ENCODE measurements at regions not wholly inside any gene's neighbourhood (a gene's known extent, or its start where the extent isn't known, plus 50 kb on each side); places are given as distances from the start of the nearest gene placed in this dataset.

DNA sequence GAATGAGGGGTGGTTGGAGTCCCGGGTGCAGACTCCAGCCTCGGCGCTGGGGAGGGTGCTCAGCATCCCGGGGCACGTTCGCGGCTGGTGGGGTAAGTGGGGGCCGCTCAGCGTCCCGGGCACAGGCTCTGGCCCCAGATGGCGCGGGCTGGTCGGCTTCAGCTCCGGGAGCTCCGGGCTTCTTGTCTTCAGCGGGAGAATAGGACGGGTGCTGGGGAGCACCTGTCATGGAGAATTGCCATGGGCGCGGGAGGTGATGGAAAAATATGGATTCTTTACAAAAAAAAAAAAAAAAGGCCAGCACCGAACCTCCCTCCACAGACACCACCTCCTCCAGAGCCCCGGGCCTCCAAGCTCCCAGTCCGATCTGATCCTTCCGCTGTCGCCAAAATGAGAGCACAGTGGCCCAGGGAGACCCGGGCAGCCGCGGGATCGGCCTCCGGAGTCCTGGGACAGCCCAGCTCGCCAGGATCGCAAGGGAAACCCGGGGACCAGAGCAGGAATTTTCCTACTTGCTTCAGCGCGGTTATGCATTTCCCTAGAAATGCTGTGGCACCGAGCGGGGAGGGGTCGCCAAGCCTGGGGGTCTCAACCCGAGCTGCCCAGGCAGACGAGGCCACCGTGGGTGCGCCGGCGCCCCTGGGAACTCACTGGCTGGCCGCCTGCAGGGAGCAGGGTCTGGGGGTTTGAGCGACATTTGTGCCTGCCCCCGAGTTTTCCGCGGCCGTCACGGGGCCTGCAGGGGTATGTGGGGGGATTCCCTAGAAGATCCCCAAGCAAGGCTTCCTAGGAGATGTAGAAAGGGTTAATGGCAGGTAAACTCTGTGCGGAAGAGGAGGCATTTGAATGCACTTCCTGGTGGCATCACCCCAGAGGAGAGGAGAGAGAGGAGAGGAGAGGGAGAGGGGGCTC is 1336.9 kb downstream of the BRD1 start:
- TF ChIP-seq, protein P1, sequence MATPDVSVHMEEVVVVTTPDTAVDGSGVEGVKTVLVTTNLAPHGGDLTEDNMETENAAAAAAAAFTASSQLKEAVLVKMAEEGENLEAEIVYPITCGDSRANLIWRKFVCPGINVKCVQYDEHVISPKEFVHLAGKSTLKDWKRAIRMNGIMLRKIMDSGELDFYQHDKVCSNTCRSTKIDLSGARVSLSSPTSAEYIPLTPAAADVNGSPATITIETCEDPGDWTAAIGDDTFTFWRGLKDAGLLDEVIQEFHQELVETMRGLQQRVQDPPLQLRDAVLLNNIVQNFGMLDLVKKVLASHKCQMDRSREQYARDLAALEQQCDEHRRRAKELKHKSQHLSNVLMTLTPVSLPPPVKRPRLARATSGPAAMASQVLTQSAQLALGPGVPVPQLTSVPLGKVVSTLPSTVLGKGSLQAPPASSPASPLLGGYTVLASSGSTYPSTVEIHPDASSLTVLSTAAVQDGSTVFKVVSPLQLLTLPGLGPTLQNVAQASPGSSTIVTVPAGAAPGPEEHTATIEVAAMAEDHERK (CRISPR knock-in tag; IDR thresholded peaks at IDR 0.05; ENCODE audit: low read depth) = no peak
- TF ChIP-seq, protein P2, sequence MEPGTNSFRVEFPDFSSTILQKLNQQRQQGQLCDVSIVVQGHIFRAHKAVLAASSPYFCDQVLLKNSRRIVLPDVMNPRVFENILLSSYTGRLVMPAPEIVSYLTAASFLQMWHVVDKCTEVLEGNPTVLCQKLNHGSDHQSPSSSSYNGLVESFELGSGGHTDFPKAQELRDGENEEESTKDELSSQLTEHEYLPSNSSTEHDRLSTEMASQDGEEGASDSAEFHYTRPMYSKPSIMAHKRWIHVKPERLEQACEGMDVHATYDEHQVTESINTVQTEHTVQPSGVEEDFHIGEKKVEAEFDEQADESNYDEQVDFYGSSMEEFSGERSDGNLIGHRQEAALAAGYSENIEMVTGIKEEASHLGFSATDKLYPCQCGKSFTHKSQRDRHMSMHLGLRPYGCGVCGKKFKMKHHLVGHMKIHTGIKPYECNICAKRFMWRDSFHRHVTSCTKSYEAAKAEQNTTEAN (CRISPR knock-in tag; conservative IDR thresholded peaks at IDR 0.05) = no peak
- TF ChIP-seq FOXA3 (CRISPR knock-in tag; IDR thresholded peaks at IDR 0.05) (no peak), ZNF383 (CRISPR knock-in tag; IDR thresholded peaks at IDR 0.05; ENCODE audit: borderline replicate concordance) (no peak), CREB1 (IDR thresholded peaks at IDR 0.05) (no peak), CREB1 (CRISPR knock-in tag; IDR thresholded peaks at IDR 0.05) (no peak), ZNF382 (CRISPR knock-in tag; IDR thresholded peaks at IDR 0.05; ENCODE audit: borderline replicate concordance) (no peak), NBN (conservative IDR thresholded peaks at IDR 0.05) (no peak)
- TF ChIP-seq, protein P3, sequence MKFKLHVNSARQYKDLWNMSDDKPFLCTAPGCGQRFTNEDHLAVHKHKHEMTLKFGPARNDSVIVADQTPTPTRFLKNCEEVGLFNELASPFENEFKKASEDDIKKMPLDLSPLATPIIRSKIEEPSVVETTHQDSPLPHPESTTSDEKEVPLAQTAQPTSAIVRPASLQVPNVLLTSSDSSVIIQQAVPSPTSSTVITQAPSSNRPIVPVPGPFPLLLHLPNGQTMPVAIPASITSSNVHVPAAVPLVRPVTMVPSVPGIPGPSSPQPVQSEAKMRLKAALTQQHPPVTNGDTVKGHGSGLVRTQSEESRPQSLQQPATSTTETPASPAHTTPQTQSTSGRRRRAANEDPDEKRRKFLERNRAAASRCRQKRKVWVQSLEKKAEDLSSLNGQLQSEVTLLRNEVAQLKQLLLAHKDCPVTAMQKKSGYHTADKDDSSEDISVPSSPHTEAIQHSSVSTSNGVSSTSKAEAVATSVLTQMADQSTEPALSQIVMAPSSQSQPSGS (CRISPR knock-in tag; IDR thresholded peaks at IDR 0.05) = no peak
- TF ChIP-seq, protein P4, sequence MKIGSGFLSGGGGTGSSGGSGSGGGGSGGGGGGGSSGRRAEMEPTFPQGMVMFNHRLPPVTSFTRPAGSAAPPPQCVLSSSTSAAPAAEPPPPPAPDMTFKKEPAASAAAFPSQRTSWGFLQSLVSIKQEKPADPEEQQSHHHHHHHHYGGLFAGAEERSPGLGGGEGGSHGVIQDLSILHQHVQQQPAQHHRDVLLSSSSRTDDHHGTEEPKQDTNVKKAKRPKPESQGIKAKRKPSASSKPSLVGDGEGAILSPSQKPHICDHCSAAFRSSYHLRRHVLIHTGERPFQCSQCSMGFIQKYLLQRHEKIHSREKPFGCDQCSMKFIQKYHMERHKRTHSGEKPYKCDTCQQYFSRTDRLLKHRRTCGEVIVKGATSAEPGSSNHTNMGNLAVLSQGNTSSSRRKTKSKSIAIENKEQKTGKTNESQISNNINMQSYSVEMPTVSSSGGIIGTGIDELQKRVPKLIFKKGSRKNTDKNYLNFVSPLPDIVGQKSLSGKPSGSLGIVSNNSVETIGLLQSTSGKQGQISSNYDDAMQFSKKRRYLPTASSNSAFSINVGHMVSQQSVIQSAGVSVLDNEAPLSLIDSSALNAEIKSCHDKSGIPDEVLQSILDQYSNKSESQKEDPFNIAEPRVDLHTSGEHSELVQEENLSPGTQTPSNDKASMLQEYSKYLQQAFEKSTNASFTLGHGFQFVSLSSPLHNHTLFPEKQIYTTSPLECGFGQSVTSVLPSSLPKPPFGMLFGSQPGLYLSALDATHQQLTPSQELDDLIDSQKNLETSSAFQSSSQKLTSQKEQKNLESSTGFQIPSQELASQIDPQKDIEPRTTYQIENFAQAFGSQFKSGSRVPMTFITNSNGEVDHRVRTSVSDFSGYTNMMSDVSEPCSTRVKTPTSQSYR (CRISPR knock-in tag; IDR thresholded peaks at IDR 0.05; ENCODE audit: borderline replicate concordance) = no peak
- TF ChIP-seq, protein P5, sequence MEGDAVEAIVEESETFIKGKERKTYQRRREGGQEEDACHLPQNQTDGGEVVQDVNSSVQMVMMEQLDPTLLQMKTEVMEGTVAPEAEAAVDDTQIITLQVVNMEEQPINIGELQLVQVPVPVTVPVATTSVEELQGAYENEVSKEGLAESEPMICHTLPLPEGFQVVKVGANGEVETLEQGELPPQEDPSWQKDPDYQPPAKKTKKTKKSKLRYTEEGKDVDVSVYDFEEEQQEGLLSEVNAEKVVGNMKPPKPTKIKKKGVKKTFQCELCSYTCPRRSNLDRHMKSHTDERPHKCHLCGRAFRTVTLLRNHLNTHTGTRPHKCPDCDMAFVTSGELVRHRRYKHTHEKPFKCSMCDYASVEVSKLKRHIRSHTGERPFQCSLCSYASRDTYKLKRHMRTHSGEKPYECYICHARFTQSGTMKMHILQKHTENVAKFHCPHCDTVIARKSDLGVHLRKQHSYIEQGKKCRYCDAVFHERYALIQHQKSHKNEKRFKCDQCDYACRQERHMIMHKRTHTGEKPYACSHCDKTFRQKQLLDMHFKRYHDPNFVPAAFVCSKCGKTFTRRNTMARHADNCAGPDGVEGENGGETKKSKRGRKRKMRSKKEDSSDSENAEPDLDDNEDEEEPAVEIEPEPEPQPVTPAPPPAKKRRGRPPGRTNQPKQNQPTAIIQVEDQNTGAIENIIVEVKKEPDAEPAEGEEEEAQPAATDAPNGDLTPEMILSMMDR (CRISPR knock-in tag; IDR thresholded peaks at IDR 0.05) = no peak

Data from HepG2 (cell line).